ENCODE measurements at regions not wholly inside any gene's neighbourhood (a gene's known extent, or its start where the extent isn't known, plus 50 kb on each side); places are given as distances from the start of the nearest gene placed in this dataset.
A peak's percentile ranks its signal among the peaks of the same experiment; 100 is the strongest.

DNA sequence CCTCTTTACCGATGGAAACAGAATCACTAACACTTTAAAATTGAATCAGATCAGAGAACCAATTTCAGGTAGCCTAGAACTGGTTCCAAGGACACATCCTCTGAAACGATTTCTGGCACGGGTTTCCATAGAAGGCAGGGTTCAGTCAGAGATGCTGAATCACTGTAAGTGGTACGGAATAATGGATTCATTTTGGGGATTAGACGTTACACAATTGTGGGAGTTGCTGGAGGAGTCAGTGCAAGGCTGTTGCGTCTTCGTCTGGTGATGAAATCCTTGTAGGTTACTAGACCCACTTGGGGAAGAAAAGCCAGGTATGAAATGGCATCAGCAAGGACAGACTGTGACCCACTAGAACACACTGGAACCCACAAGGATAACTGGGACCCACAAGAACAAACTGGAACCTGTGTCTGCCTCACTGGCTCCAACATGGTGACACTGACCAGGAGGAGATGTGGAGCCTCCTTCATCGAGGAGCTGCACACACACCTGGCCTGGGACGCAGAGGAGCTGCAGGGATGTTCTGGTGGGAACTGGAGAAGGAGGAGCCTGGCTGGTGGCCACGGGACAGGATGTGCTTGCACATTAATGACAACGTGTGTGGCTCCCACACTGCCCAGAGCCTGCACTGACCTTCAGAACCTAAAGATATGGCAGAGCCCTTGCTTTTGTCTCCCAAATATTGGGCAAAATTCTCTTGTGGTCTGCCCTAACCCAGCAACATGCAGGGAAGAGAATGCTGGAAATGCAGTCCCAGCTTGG lies 105.1 kb downstream of the TRAPPC11 start:
- no peaks in the 10 kb centered on the region for H3K36me3 ChIP-seq
- FAIRE-seq (no peak), DNase-seq (no peak), ATAC-seq (no peak)
- H3K27ac ChIP-seq: no peak overlapping the region
- H3K4me3 ChIP-seq: no peak overlapping the region
- intact Hi-C loops (cut with DNase I): no loop called here
- no peaks in the 10 kb centered on the region for H3K27me3 ChIP-seq
- 73 to 83% methylated on average over 11 of the region's 11 CpGs for WGBS, 2 donors
- TF ChIP-seq, protein P1, sequence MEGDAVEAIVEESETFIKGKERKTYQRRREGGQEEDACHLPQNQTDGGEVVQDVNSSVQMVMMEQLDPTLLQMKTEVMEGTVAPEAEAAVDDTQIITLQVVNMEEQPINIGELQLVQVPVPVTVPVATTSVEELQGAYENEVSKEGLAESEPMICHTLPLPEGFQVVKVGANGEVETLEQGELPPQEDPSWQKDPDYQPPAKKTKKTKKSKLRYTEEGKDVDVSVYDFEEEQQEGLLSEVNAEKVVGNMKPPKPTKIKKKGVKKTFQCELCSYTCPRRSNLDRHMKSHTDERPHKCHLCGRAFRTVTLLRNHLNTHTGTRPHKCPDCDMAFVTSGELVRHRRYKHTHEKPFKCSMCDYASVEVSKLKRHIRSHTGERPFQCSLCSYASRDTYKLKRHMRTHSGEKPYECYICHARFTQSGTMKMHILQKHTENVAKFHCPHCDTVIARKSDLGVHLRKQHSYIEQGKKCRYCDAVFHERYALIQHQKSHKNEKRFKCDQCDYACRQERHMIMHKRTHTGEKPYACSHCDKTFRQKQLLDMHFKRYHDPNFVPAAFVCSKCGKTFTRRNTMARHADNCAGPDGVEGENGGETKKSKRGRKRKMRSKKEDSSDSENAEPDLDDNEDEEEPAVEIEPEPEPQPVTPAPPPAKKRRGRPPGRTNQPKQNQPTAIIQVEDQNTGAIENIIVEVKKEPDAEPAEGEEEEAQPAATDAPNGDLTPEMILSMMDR (IDR thresholded peaks at IDR 0.05): no peak
- H3K4me1 ChIP-seq: no peaks in the 10 kb centered on the region
- no peaks in the 10 kb centered on the region for H3K9me3 ChIP-seq

GRCh38 chr4:183765251-183765911 lies 106.3 kb downstream of the TRAPPC11 start:
- 61 to 66% methylated on average over 18 of the region's 18 CpGs for WGBS, 2 donors
- intact Hi-C loops (cut with DNase I): no loop called here
- no peak for DNase-seq
- TF ChIP-seq, protein P1 (IDR thresholded peaks at IDR 0.05): no peak
- Histone ChIP-seq H3K4me1 (no peaks in the 10 kb centered on the region), H3K4me3 (no peak overlapping the region), H3K36me3 (no peaks in the 10 kb centered on the region), H3K27me3 (no peaks in the 10 kb centered on the region), H3K9me3 (no peaks in the 10 kb centered on the region), H3K27ac (no peak overlapping the region)
- FAIRE-seq: no peak
- ATAC-seq: no peak

GRCh38 chr4:183766140-183766539 lies 107.0 kb downstream of the TRAPPC11 start:
- ATAC-seq (no peak), FAIRE-seq (no peak), DNase-seq (no peak)
- no peak overlapping the region for H3K4me3 ChIP-seq
- TF ChIP-seq, protein P1 (IDR thresholded peaks at IDR 0.05): no peak
- no peaks in the 10 kb centered on the region for H3K9me3 ChIP-seq
- no peaks in the 10 kb centered on the region for H3K27me3 ChIP-seq
- H3K36me3 ChIP-seq: no peaks in the 10 kb centered on the region
- intact Hi-C loops (cut with DNase I): no loop called here
- no peak overlapping the region for H3K27ac ChIP-seq
- no peaks in the 10 kb centered on the region for H3K4me1 ChIP-seq
- 78 to 85% methylated on average over 12 of the region's 12 CpGs for WGBS, 2 donors

- H3K36me3 ChIP-seq: no peaks in the 10 kb centered on the region
- TF ChIP-seq, protein P1 (IDR thresholded peaks at IDR 0.05): no peak
- H3K4me3 ChIP-seq: no peak overlapping the region
- ATAC-seq (peak in 2 of 4 donors; percentile 23 to 28), FAIRE-seq (no peak), DNase-seq (no peak)
- H3K27me3 ChIP-seq: no peaks in the 10 kb centered on the region
- H3K9me3 ChIP-seq: no peaks in the 10 kb centered on the region
- intact Hi-C loops (cut with DNase I): no loop called here
- H3K4me1 ChIP-seq: no peaks in the 10 kb centered on the region
- H3K27ac ChIP-seq: no peak overlapping the region
- 24 to 32% methylated on average over 7 of the region's 7 CpGs for WGBS, 2 donors
Observed at GRCh38 chr4:183770906-183771305, 111.8 kb downstream of the TRAPPC11 start.

- Histone ChIP-seq H3K27ac (no peak overlapping the region), H3K9me3 (no peaks in the 10 kb centered on the region), H3K27me3 (no peaks in the 10 kb centered on the region), H3K36me3 (no peaks in the 10 kb centered on the region), H3K4me3 (no peak overlapping the region), H3K4me1 (no peaks in the 10 kb centered on the region)
- 94 to 100% methylated on average over 1 of the region's 1 CpG for WGBS, 2 donors
- TF ChIP-seq, protein P1 (IDR thresholded peaks at IDR 0.05): no peak
- DNase-seq (no peak), FAIRE-seq (no peak), ATAC-seq (no peak)
- intact Hi-C loops (cut with DNase I): no loop called here
Observed at GRCh38 chr4:183772361-183772760, 113.3 kb downstream of the TRAPPC11 start.
